DLD1 (cell line): ENCODE measurements at regions not wholly inside any gene's neighbourhood (a gene's known extent, or its start where the extent isn't known, plus 50 kb on each side); places are given as distances from the start of the nearest gene placed in this dataset.
"Not testable (repeated sequence)": the region's sequence is repeated elsewhere in the genome, so short reads cannot be mapped to it uniquely, and the experiment has no call there.

ENCODE experiments used
- in situ Hi-C: cut with HindIII; loops from 2 replicates; pipeline ENCODE4 v1.10.0; 2017; ENCODE audit warnings: low sequenced_read_pairs

DNA sequence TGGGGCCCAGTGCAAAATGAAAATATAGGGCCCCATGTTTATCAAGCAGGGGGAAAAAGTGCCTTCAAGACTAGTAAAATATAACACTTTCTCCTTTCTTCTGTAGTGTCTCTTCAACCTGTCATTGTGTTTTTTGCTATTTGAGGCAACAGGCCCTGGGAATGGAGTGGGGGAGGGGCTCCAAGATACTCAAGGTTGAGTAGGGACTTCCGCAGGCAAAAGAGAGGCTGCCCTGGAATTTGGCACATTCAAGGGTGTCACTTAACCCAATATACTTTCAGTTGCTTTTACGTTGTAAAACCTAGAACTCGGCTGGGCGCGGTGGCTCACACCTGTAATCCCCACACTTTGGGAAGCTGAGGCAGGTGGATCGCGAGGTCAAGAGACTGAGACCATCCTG, 154.9 kb downstream of the ALDH8A1 start:
- in situ Hi-C loops: no loop called here

GRCh38 chr6:134791243-134791843, 158.6 kb downstream of the ALDH8A1 start:
- in situ Hi-C loops: not testable (repeated sequence)

DNA sequence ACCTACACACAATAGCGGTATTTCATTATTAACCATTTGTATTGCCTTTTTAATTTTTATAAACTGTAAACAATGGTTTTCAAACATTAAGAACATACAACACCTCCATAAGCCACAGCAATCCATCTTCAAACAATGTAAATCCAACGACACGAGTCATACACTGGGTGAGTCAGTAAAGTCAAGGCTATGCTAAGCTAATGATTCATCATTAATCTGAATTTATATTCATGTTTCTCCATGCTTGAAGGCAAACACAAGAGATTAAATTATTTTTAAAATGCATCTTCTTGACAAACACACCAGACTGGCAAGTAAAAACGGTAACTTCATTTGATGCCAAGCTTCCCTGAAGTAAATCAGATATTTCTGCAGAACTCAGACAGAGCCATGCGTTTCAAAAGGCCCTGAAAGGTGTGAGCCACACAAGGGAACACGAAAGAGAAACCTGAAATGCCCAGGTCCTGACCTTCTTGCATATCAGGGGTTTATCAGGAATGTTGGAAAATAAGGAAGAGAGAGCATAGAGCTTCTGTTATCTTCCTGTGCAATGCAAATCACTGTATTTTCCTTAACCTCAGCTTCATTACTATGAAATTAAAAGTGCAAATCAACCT, 162.5 kb downstream of the ALDH8A1 start:
- in situ Hi-C loops: no loop called here

DNA sequence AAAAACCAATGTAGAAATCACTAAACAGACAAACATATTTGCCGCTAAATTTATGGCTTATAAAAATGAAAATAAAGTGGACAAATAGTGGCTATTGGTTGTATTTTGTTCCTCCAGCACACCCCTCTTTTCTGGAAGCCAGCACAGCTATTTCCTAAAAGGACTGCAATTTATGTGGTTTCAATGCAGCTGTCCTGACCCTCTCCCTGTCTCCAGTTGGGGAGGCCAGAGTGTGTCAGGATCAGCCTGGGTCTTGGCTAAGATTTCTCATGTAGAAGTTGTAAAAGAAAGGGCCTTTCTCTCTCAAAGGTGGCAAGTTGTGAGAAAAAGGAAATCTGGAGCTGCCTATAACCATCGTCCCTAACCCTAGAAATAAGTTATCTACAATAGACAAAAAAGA, 165.6 kb downstream of the ALDH8A1 start:
- in situ Hi-C loops: no loop called here

DNA sequence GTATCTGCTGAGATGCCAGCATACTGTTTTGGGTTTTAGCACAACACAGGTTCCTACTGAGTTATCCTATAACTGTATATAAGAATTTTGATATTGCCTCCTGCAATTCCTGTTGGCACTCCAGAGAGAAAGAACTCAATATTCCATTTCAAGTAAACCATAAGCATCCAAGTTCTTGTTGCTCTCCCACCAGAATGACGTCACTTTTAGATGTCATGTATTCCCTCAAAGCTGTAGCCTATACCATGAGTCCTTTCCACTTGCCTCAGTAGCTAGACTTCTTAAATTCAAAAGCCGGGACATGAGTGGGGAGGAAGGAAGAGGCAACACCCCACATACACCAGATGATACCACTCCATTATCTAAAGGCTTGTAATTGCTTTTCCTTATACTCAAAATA, 171.5 kb downstream of the ALDH8A1 start:
- in situ Hi-C loops: no loop called here

DNA sequence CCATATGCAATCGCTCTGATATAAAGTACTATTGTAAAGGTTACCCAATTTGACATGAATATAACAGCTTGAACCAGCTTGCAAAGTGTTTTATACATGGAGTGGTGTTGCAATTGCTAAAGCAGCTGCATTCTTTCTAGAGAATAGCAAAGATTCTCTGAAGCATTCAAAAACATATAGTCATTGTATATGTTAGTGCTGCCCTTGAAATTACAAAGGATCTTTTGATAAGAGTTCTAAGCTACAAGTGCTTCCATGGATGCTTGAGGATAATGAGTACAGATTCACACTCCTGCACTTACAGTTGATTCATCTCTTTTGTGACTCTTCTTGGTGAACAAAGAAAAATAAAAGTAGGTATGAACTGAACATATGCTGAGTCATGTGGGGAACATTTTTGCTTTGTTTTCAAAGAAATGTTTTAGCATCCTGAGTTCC, 175.7 kb downstream of the ALDH8A1 start:
- in situ Hi-C loops: no loop called here

DNA sequence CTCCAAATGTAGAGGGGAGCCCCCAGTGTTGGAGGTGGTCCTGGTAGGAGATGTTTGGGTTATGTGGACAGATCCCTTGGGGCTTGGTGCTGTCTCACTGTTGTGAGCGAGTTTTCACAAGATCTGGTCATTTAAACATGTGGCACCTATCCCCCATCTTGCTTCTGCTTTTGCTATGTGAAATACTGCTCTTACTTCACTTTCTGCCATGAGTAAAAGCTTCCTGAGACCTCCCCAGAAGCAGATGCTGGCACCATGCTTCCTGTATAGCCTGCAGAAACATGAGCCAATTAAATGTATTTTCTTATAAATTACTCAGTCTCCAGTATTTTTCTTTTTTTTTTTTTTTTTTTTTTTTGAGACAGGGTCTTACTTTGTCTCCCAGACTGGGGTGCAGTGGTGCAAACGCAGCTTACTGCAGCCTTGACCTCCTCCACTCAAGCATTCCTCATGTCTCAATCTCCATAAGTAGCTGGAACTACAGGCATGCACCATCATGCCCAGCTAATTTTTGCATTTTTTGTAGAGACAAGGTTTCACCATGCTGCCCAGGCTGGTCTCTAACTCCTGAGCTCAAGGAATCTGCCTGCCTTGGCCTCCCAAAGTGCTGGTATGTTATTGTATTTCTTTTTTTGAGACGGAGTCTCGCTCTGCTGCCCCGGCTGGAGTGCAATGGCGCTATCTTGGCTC, 177.1 kb downstream of the ALDH8A1 start:
- in situ Hi-C loops: no loop called here

DNA sequence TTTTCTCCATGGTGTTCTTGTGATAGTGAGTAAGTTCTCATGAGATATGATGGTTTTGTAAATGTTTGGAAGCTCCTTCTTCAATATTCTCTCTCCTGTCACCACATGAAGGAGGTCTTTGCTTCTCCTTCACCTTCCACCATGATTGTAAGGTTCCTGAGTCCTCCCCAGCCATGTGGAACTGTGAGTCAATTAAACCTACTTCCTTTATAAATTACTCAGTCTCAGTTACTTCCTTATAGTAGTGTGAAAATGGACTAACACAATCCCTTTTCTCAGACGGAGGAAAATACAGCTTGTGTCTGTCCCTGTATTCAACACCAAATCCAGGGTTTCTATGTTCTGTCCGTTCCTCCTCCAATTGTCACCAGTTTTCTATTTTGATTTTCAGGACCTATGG, 181.0 kb downstream of the ALDH8A1 start:
- in situ Hi-C loops: loop anchor here (10.0 kb wide), 1 partner anchor 76 kb away; no protein-coding TSS in a partner anchor

GRCh38 chr6:134766497-134766896, 183.4 kb downstream of the ALDH8A1 start:
- in situ Hi-C loops: loop anchor here (10.0 kb wide), 1 partner anchor 78 kb away; no protein-coding TSS in a partner anchor

DNA sequence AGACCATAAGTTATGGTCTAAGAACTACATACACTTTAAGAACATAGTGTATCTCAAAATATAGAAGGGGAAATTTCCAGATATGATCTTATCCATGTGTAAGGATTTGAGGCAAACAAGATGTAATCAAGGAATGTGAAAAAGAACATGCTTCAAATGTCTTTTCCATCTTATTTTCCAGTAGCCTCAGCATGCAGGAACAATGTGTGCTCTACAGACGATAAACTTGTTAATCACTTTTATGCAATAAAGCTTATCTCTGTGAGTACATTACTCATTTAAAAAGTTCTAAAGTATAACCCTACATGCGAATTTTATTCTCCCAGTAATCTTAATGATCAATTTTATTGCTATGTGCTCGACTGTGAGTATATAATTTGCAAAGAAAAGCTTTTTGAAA, 185.2 kb downstream of the ALDH8A1 start:
- in situ Hi-C loops: loop anchor here (10.0 kb wide), 1 partner anchor 80 kb away; no protein-coding TSS in a partner anchor

DNA sequence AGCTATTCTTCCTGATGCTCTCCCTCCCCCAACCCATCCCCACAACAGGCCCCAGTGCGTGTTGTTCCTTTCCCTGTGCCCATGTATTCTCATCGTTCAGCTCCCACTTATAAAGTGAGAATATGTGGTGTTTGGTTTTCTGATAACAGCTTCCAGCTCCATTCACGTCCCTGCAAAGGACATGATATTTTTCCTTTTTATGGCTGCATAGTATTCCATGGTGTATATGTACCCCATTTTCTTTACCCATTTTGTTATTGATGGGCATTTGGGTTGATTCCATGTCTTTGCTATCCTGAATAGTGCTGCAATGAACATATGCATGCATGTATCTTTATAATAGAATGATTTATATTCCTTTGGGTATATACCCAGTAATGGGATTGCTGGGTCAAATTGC, 186.3 kb downstream of the ALDH8A1 start:
- in situ Hi-C loops: loop anchor here (10.0 kb wide), 1 partner anchor 81 kb away; no protein-coding TSS in a partner anchor

DNA sequence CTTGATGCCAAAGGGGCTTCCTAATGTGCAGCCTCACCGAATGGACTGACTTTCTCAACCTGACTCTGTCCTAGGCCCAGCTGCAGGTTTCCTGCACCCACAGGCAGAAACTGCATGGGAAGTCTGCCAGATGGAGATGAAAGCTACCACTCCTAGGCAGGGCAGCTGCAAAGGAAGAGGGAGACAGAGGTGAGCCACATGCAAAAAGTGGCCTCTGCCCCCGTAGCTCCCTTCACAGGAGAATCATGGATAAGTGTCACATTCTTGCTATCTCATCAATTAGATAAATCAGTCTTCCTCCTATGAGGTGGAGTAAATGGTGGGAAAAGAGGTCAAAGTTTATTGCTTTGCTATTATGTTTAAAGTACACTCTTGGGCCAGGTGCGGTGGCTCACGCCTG, 191.3 kb downstream of the ALDH8A1 start:
- in situ Hi-C loops: no loop called here

- in situ Hi-C loops: no loop called here
Observed at GRCh38 chr6:134757911-134758361, 192.0 kb downstream of the ALDH8A1 start.

DNA sequence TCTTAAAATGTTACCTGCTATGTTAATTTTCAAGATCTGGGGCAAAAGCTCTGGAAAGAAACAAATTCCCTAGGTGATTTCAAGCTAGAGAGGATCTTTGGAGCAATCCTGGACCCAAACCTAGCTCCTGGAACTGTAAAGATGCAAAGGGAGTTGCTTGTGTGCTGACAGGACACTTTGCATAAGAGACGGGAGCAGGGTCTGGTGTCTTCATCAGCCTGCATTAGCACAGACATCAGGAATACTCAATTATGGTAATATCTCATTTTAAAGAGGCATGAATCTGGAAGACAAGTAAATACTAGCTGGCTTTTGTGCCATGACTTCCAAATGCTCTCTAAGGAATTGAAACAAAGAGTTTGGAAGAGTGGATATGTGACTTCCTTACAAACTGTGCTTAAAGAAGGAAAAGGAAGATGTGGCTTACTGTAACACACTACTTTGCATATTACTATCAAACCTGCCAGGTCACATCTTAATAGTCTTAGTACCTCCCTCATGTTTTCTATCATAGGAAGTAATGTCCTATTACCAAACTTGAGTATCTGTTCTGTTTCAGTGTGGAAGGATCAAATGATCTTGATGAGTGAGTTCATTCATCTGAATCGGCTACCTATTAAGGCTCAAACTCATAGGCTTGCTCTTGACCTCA, 193.4 kb downstream of the ALDH8A1 start:
- in situ Hi-C loops: no loop called here

DNA sequence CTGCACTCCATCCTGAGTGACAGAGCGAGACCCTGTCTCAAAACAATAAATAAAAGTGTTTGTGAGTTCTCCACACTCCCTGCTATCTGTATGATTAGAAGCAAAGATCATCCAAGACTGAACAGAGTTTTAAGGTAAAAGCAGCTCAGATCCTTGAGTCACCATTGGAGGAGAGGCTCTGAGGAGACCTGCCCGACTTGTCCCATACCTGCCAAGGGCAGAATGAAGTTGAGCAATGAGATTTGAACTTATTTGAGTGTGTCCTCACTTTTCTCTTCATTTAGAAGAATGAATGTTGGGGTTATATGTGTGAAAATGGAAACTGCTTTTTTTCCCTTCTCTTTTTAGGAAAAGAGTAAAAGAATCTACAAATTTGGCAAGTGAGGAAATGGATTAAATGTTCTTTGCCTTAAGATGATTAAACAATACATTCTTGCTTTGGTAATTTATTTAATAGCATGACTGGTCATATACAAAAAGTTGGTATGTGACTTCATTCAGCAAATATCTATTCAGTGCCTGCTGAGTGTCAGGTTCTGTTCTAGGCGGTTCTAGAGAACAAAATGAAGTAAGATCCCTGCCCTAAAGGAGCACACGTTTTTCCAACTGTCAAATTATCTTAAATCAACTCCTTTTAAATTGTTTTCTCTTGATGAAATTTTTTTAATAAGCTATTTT, 195.7 kb downstream of the ALDH8A1 start:
- in situ Hi-C loops: no loop called here

DNA sequence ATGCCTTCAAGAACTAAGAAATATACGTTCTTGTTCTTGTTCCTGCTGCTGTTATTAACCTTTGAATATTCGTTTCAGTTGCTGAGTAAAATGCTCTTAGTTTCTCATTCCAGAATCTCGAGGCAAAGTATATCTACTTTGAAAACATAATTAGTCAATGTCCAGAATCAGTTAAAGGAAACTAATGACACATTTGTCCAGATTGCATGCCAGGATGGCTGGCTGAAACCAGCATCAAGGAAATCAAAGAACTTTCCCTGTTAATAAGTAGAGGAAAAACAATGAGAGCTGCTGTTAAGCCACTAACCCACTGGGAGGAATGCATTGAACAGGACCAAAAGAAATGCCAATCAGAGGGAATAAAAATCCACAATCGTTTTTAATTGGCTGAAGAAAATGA, 196.9 kb downstream of the ALDH8A1 start:
- in situ Hi-C loops: no loop called here

GRCh38 chr6:134752445-134752844, 197.5 kb downstream of the ALDH8A1 start:
- in situ Hi-C loops: no loop called here

DNA sequence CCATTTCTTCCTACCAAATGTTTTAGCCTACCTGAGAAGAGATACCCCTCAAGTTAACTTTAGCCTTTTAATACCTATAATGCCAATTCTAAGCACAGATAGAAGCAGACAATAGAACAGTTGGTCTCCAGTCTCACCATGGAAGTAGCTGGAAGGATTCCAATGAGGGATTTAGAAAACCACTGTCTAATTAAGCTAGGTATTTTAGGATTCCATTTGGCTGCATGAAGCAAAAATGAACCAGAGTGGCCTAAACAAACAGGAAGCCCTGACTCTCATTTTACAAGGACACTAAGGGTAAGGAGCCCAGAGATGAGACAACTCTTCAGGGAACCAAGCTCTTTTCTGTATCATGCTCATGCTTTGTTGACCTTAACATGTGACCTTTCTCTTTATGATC, 199.2 kb downstream of the ALDH8A1 start:
- in situ Hi-C loops: no loop called here

- in situ Hi-C loops: no loop called here
Observed at GRCh38 chr6:134748484-134748883, 201.4 kb downstream of the ALDH8A1 start.

GRCh38 chr6:134747197-134747596, 202.7 kb downstream of the ALDH8A1 start:
- in situ Hi-C loops: not testable (repeated sequence)

- in situ Hi-C loops: no loop called here
Observed at GRCh38 chr6:134746140-134746539, 203.8 kb downstream of the ALDH8A1 start.
